ENCODE measurements at regions not wholly inside any gene's neighbourhood (a gene's known extent, or its start where the extent isn't known, plus 50 kb on each side); places are given as distances from the start of the nearest gene placed in this dataset.

DNA sequence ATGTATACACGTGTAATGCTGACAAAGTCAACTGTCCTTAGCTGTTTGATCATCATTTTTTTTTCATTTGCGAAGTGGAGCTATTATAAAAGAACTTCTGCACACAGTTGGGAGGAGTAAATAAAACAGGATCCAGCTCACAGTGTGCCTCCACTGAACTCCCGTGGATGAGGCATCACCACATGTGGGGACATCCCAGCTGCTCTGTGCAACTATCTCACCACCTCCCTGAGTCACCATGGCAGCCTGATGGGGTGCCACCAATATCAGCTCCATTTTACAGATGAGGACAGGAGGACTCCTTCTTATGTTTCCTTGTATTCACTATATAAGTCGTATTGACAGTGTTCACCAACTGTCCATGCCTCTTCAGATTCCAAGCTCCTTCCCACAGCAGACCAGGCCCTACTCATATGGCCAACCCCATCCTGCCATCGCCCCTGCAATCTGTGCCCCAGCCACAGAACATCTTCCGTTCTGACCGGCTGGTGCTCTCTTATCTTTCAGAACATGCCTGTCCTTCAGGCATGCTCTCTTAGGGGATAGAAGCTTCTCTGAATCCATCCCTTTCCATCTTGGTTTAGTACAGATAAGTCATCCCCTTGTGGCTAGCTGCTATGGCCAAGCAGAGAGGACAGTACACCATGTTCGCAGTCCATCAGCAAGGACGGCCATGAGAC is 288.1 kb downstream of the RNF144A start:
- DNase-seq: no peak
- CTCF ChIA-PET: interaction anchor here (2.3 kb wide), 1 partner anchor 108 kb away, joined by 9 read pairs; no protein-coding TSS in a partner anchor
- ATAC-seq: no peak
- H3K9me3 Mint-ChIP-seq: no peaks in the 10 kb centered on the region
- H3K4me1 Mint-ChIP-seq (ENCODE audit: low read depth): no peaks in the 10 kb centered on the region
- H3K27me3 Mint-ChIP-seq: no peaks in the 10 kb centered on the region
- H3K36me3 Mint-ChIP-seq (ENCODE audit: low read depth): no peaks in the 10 kb centered on the region
- intact Hi-C loops (cut with micrococcal nuclease): no loop called here
- TF ChIP-seq, protein P1, sequence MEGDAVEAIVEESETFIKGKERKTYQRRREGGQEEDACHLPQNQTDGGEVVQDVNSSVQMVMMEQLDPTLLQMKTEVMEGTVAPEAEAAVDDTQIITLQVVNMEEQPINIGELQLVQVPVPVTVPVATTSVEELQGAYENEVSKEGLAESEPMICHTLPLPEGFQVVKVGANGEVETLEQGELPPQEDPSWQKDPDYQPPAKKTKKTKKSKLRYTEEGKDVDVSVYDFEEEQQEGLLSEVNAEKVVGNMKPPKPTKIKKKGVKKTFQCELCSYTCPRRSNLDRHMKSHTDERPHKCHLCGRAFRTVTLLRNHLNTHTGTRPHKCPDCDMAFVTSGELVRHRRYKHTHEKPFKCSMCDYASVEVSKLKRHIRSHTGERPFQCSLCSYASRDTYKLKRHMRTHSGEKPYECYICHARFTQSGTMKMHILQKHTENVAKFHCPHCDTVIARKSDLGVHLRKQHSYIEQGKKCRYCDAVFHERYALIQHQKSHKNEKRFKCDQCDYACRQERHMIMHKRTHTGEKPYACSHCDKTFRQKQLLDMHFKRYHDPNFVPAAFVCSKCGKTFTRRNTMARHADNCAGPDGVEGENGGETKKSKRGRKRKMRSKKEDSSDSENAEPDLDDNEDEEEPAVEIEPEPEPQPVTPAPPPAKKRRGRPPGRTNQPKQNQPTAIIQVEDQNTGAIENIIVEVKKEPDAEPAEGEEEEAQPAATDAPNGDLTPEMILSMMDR (IDR thresholded peaks at IDR 0.05): no peak
- no peak overlapping the region for H3K27ac Mint-ChIP-seq
- POLR2A ChIA-PET: interaction anchor here (0.7 kb wide), 1 partner anchor 275 kb away, joined by 3 read pairs; no protein-coding TSS in a partner anchor
- H3K4me3 Mint-ChIP-seq: no peak overlapping the region

DNA sequence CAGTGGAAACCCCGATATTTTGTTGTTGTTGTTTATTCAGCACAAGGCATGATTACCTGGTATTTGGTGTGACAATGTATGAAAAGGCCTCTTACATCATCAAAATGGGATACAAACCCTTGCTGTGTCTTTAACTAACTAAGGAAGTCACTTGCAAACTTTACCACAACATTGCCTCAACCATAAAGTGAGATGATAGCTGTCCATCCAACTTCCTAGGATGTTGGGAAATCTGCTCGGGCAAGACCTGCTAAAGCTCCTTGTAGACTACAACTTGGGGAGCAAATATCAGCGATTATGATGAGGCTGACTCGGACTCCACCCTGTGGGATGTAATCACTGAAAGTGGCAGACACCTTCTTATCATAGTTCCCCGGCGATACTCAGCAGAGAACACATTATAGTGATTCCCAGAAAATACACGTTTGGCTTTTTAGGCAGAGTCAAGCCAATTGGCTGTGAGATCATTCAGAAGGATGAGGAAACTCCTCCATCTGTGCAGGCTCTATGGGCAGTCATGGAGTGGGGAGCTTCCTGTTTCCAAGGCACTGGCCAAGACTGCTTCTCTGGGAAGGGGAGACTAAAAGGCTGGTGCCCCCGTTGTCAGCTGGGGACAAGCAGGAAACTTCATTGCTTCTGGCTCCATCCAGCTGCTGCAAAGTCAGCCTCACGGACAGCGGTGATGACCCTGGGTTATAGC is 289.0 kb downstream of the RNF144A start:
- no peaks in the 10 kb centered on the region for H3K9me3 Mint-ChIP-seq
- H3K27ac Mint-ChIP-seq: no peak overlapping the region
- no peak overlapping the region for H3K4me3 Mint-ChIP-seq
- POLR2A ChIA-PET: no interaction called here
- intact Hi-C loops (cut with micrococcal nuclease): no loop called here
- TF ChIP-seq, protein P1 (IDR thresholded peaks at IDR 0.05): no peak
- CTCF ChIA-PET: no interaction called here
- DNase-seq (no peak), ATAC-seq (no peak)
- no peaks in the 10 kb centered on the region for H3K36me3 Mint-ChIP-seq (ENCODE audit: low read depth)
- H3K27me3 Mint-ChIP-seq: no peaks in the 10 kb centered on the region
- H3K4me1 Mint-ChIP-seq (ENCODE audit: low read depth): no peaks in the 10 kb centered on the region

DNA sequence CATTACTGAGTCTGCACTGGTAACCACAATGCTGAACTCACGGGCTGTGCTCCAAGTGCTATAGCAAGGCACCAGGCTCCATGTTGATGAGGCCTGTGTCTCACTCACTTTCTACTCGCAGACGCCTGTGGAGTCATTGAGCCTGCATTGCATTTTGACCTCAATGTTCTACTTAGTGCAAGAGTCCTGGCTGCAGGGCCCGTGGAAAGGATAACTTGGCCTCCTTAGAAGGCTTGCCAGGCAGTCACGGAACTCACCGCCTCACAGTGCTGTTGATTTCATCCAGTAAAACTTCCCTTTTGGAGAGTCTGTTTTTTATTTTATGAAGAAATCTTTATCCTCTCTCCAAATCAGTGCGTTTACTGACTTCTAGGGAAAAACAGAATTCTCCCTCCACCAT is 290.4 kb downstream of the RNF144A start:
- H3K4me1 Mint-ChIP-seq (ENCODE audit: low read depth): no peaks in the 10 kb centered on the region
- H3K4me3 Mint-ChIP-seq: no peak overlapping the region
- ChIA-PET POLR2A (no interaction called here), CTCF (no interaction called here)
- TF ChIP-seq, protein P1 (IDR thresholded peaks at IDR 0.05): no peak
- no peaks in the 10 kb centered on the region for H3K9me3 Mint-ChIP-seq
- DNase-seq: no peak
- no peak overlapping the region for H3K27ac Mint-ChIP-seq
- intact Hi-C loops (cut with micrococcal nuclease): no loop called here
- no peak for ATAC-seq
- no peaks in the 10 kb centered on the region for H3K27me3 Mint-ChIP-seq
- no peaks in the 10 kb centered on the region for H3K36me3 Mint-ChIP-seq (ENCODE audit: low read depth)

DNA sequence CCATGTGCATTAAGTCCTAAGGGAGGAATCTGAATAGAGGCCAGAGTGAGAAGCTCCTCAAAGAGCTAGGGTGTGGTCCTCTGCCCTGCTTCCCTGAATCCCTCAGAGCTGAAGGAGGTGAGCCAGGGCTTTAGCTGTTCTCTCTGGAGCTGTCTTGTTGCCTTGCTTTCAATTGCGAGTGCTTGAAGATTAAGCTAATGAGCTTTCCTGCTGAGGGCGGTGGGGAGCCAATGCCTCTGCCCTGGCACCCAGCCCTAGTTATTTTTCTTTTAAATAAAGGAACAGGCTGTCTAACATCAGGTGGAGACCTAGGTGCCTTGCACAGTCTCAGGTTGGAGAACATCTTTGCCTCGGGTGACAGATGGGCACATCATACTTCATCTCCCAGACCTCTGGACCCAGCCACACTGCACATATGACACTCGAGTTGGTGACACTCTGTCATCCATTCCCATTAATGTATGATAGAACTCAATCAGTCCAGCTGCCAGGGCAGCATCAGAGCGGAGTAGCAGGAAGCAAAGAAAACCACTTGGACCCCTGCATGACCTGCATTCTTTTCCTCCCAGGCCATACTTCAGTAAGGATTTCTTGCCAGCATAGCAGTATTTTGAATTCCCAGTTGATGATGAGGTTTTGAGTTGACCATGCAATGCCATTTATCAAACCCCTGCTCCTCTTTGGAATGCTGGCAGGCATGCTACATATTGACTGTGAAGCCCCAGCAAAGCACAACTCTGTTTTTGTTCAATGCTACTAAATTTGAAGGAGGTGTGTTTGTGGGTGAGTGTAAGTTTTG is 292.7 kb downstream of the RNF144A start:
- no peaks in the 10 kb centered on the region for H3K4me1 Mint-ChIP-seq (ENCODE audit: low read depth)
- ChIA-PET CTCF (no interaction called here), POLR2A (no interaction called here)
- no peak for DNase-seq
- no peak overlapping the region for H3K4me3 Mint-ChIP-seq
- no peak overlapping the region for H3K27ac Mint-ChIP-seq
- no peak for ATAC-seq
- H3K9me3 Mint-ChIP-seq: no peaks in the 10 kb centered on the region
- intact Hi-C loops (cut with micrococcal nuclease): no loop called here
- TF ChIP-seq, protein P1 (IDR thresholded peaks at IDR 0.05): no peak
- H3K27me3 Mint-ChIP-seq: no peaks in the 10 kb centered on the region
- no peaks in the 10 kb centered on the region for H3K36me3 Mint-ChIP-seq (ENCODE audit: low read depth)

DNA sequence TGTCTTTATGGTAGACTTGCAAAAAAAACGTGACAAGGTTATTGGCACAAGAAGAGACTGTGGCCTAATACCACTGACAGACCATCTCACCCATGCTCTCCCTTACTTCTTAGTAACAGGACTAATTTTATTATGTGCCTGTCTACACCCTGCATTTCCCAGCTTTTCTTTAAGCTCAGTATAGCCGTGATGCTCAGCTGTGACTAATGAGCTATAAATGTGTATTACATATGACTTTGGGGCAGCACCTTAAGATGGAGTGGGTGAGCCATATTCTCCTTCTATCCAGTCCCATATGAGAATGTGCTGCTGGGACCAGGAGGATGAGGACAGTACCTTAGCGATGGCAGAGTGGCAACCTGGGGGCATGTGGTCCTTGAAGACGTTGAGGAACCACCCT is 293.5 kb downstream of the RNF144A start:
- TF ChIP-seq, protein P1 (IDR thresholded peaks at IDR 0.05): no peak
- intact Hi-C loops (cut with micrococcal nuclease): no loop called here
- Mint-ChIP-seq H3K4me3 (no peak overlapping the region), H3K36me3 (ENCODE audit: low read depth) (no peaks in the 10 kb centered on the region), H3K9me3 (no peaks in the 10 kb centered on the region), H3K27ac (no peak overlapping the region), H3K27me3 (no peaks in the 10 kb centered on the region), H3K4me1 (ENCODE audit: low read depth) (no peaks in the 10 kb centered on the region)
- ChIA-PET POLR2A (no interaction called here), CTCF (no interaction called here)
- DNase-seq: no peak
- ATAC-seq: no peak
